Loucy (cell line): ENCODE measurements at regions not wholly inside any gene's neighbourhood (a gene's known extent, or its start where the extent isn't known, plus 50 kb on each side); places are given as distances from the start of the nearest gene placed in this dataset.

Experiments used
- CTCF ChIP-seq: fragments of 200-600 bp; sonication (generic); conservative IDR thresholded peaks from 2 replicates; pipeline ENCODE4 v1.5.1; 2014; ENCODE audit warnings: mild to moderate bottlenecking, antibody characterized with exemption, low read length
- EZH2phosphoT487 ChIP-seq: fragments of 200-600 bp; IDR thresholded peaks from 2 replicates; pipeline ENCODE4 v1.6.1; 2018; ENCODE audit warnings: antibody characterized with exemption, mild to moderate bottlenecking, moderate library complexity, borderline replicate concordance

DNA sequence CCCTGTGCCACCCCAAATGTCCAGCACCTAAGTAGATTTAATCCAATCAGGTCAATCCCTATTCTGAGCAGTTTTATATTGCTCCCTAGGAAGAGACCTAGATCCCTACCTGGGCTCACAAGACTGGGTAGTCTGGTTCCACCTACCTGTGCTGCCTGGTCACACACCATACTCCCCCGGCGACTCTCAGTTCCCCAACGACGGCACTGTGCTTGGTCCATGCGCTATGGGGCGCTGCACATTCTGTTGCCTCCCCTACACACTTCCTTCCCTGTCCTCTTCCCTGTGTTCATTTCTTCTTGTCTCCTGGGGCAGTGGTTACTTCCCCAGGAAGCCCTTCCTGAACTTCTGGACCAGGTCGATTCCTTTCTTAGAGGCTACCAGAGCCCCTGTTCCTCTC lies 109.9 kb upstream of the IL12B start:
- no peak for TF ChIP-seq CTCF
- TF ChIP-seq EZH2phosphoT487: no peak
